Myocyte (in vitro differentiated cells): ENCODE measurements at regions not wholly inside any gene's neighbourhood (a gene's known extent, or its start where the extent isn't known, plus 50 kb on each side); places are given as distances from the start of the nearest gene placed in this dataset.
"Not testable (repeated sequence)": the region's sequence is repeated elsewhere in the genome, so short reads cannot be mapped to it uniquely, and the experiment has no call there.

Source experiments
- DNase-seq: peaks from one replicate; pipeline ENCODE4 v3.0.0-alpha.2; 2012; ENCODE audit warnings: low read depth

GRCh38 chr2:33917252-33917651 lies 318.2 kb upstream of the FAM98A start:
- no peak for DNase-seq

GRCh38 chr2:33913071-33913616 lies 314.0 kb upstream of the FAM98A start:
- DNase-seq = no peak

DNA sequence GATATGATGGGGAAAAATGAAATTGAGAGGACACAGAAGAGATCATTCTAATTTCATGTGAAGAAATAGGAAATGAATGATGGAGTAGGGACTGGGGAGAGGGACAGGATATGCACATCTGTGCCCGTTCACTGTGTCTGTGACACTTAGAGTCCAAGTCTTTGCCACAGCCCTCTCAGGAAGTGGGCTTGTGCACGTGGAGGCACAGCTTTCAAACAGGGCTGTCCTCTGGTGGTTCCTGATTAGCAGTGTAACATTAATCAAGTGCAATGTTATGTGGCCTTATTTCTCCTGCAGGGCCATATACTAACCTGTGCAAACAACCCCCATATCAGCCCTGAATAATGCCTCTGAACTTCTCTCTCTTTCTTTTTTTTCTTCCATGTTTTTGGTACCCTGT lies 312.2 kb upstream of the FAM98A start:
- no peak for DNase-seq

GRCh38 chr2:33909945-33910695 lies 311.0 kb upstream of the FAM98A start:
- no peak for DNase-seq

- no peak for DNase-seq
Measured at GRCh38 chr2:33907866-33908265, 308.8 kb upstream of the FAM98A start.

DNA sequence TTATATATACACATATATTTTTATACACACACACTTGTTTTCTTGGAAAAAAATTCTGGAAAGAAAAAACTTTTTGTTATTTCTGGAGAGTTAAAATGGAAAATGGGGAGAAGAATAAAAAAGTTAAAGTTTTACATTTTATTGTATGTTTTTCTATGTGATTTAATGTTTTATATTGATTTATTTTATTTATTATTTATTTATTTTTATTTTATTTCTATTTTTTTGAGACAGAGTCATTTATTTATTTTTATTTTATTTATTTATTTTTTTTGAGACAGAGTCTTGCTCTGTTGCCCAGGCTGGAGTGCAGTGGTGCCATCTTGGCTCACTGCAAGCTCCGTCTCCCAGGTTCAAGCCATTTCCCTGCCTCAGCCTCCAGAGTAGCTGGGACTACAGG lies 307.0 kb upstream of the FAM98A start:
- not testable (repeated sequence) for DNase-seq

DNA sequence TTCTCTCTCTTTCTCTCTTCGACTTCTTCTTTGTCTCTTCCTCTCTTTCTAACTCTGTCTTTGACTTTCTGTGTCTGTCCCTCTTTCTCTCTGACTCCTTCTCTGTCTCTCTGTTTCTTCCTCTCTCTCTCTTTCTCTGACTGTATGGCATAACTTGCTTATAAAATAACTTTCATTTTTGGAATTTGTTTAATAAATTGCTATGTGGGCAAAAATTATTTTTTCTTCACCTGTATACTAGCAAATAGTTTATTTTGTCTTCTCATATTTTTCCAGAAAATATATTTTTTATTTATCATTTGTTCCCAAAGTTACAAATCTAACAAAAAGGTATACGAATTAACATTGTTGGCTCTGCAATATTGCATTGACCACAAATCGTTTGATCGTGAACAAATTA lies 305.7 kb upstream of the FAM98A start:
- no peak for DNase-seq

DNA sequence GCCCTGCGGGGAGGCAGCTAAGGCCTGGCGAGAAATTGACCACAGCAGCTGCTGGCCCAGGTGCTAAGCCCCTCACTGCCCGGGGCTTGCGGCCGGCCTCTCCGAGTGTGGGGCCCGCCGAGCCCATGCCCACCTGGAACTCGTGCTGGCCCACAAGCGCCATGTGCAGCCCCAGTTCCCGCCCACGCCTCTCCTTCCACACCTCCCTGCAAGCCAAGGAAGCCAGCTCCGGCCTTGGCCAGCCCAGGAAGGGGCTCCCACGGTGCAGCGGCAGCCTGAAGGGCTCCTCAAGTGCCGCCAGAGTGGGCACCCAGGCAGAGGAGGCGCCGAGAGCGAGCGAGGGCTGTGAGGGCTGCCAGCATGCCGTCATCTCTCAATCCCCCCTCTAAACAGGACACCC lies 304.6 kb upstream of the FAM98A start:
- DNase-seq = no peak

GRCh38 chr2:33903215-33903614 lies 304.1 kb upstream of the FAM98A start:
- DNase-seq = no peak

DNA sequence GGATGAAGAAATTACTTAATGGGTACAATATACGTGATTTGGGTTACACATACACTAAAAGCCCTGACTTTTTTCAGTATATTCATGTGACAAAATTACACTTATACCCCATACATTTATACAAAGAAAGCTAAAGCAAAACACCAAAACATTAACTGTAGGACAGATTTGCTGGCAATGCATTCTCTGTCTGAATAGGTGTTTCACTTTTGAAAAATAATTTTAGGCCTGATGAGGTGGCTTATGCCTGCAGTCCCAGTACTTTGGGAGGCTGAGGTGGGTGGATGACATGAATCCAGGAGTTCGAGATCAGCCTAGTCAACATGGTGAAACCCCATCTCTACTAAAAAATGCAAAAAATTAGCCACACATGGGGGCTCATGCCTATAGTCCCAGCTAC lies 301.5 kb upstream of the FAM98A start:
- no peak for DNase-seq

- no peak for DNase-seq
Measured at GRCh38 chr2:33897741-33898140, 298.6 kb upstream of the FAM98A start.

DNA sequence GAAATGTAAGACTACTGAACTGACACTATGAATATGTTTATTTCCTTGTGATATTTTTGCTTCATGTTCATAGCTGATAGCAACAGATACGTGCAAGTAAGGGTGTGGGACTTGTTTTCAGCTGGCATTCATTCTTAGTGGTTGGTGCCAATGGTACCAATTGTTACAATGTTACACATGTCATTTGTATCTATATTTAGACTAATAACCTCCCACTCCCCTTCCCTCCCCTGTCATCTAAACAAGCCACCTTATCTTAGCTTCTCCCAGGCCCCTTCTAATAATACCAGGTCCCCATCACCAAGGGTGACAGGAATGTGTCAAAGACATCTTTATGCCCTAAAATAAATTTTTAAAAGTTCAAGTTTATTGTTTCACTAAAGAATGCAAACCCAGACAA lies 294.7 kb upstream of the FAM98A start:
- no peak for DNase-seq

DNA sequence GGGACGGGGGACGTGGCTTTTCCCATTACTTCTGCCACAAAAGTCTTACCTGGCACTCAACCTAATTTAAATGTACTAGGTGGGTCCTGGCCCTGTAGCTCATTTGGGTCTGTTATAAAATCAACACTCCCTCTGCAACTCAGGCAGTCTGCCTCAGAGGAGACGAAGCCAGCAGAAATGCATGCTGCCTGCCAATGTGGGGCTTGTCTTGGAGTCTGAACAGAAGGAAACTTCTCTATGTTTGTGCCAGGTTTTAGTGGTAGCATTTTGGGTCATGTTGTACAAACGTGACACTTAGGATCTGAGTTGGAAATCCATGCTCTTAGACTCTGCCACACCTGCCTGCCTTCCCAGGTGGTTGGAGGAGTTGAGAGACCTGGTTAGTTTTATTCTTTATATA lies 292.5 kb upstream of the FAM98A start:
- DNase-seq = no peak

DNA sequence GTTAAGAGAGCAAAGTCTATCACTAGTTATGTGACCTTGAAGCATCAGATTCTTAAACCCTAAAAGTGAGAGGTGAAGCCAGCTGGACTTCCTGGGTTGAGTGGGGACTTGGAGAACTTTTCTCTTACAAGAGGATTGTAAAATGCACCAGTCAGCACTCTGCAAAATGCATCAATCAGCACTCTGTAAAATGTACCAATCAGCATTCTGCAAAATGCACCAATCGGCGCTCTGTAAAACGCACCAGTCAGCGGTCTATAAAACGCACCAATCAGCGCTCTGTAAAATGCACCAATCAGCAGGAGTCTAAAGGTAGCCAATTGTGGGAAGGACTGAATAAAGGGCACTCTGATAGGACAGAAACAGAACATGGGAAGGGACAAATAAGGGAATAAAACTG lies 291.6 kb upstream of the FAM98A start:
- no peak for DNase-seq

GRCh38 chr2:33877348-33878016 lies 278.4 kb upstream of the FAM98A start:
- DNase-seq = no peak

DNA sequence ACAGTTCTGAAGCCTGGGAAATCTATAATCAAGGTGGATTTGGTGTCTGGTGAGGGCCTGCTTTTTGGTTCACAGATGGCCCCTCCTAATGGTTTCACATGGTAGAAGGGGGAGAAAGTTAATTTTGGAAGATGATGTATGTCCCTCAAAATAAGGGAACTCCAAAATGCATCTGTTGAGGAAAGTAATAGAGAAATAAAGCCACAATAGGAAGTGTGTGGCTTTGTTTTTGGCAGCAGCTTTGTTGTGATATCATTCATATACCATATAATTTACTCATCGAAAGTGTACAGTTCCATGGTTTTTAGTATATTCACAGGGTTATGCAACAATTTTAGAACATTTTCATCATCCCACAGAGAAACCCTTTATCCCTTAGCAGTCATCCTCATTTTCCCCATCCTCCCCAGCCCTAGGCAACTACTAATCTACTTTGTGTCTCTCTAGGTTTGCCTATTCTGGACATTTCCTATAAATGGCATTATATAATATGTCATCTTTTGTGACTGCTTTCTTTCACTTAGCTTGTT lies 274.0 kb upstream of the FAM98A start:
- DNase-seq = no peak

- no peak for DNase-seq
Measured at GRCh38 chr2:33859811-33860461, 260.8 kb upstream of the FAM98A start.

- DNase-seq = no peak
Measured at GRCh38 chr2:33859176-33859575, 260.1 kb upstream of the FAM98A start.

GRCh38 chr2:33848486-33848885 lies 249.4 kb upstream of the FAM98A start:
- no peak for DNase-seq

DNA sequence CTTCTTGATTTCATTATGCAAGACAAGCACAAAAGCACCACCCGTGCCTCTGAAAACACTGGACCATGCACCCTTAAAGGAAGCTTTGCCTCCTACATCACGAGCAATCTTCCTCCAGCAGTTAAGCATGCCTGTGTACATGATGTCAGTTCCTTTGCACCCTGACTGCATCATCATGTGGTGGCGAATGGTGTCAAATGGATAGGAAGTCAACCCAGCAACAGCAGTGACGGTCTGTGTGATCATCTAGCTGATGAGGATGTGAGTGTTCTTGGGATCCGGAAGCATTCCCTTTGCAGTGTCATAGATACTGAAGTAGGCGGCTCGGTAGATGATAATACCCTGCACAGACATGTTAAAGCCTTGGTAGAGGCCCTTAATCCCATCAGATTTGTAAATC lies 240.7 kb upstream of the FAM98A start:
- no peak for DNase-seq

DNA sequence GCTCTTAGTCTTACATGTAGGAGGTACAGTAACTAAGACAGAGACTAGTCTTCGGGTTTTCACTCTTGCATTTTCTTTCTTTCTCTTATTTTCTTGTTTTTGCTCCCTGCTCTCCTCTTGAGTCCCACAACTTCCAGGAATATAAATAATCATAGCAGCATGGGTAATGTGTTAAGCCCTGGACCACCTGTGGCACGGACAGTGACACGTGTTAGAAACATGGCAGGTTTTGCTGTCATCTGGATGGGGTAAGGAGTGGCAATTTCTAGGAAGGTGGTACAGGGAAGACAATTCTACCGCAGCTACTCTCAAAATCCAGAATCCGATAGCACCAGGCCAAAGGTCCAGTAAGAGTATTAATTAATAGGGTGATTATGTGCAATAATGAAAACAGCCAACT lies 237.5 kb upstream of the FAM98A start:
- no peak for DNase-seq

- no peak for DNase-seq
Measured at GRCh38 chr2:33835911-33836310, 236.8 kb upstream of the FAM98A start.
